ENCODE measurements at regions not wholly inside any gene's neighbourhood (a gene's known extent, or its start where the extent isn't known, plus 50 kb on each side); places are given as distances from the start of the nearest gene placed in this dataset.
"Not testable (repeated sequence)": the region's sequence is repeated elsewhere in the genome, so short reads cannot be mapped to it uniquely, and the experiment has no call there.

- ATAC-seq (ENCODE audit: low read depth) (no peak), DNase-seq (no peak)
- ChIA-PET POLR2A (no interaction called here), CTCF (no interaction called here)
- intact Hi-C loops (cut with micrococcal nuclease): no loop called here
- Mint-ChIP-seq H3K9me3 (peaks cover 4% of the 10 kb centered on the region), H3K27ac (no peak overlapping the region), H3K27me3 (no peaks in the 10 kb centered on the region), H3K36me3 (ENCODE audit: low read depth) (no peaks in the 10 kb centered on the region), H3K4me1 (no peaks in the 10 kb centered on the region), H3K4me3 (no peak overlapping the region)
- TF ChIP-seq CTCF (IDR thresholded peaks at IDR 0.05): no peak
These were observed 1033.5 kb downstream of the EFNA5 start for GRCh38 chr5:106637275-106637674.

DNA sequence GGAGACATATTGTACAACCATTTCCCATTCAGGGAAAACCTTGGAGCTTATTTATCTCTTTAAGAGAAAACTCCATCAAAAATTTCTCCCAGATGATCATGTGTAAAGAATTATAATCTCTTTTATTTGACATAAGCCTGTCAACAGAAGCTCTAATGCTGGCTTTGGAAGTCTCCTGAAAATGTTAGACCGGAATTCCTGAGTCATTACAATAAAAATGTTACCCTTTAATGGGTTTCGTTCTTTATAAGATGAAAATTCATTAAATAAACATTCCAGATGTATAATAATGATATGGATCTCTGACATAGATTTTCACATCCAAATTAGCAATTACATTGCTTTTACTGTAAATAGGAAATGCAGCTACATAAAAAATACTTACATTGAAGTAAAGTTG, 1036.4 kb downstream of the EFNA5 start:
- no peak for ATAC-seq (ENCODE audit: low read depth)
- peaks cover 2% of the 10 kb centered on the region for H3K9me3 Mint-ChIP-seq
- CTCF ChIA-PET: no interaction called here
- no peak for TF ChIP-seq CTCF (IDR thresholded peaks at IDR 0.05)
- no peaks in the 10 kb centered on the region for H3K4me1 Mint-ChIP-seq
- no peak overlapping the region for H3K27ac Mint-ChIP-seq
- no peaks in the 10 kb centered on the region for H3K27me3 Mint-ChIP-seq
- intact Hi-C loops (cut with micrococcal nuclease): no loop called here
- DNase-seq: no peak
- no peaks in the 10 kb centered on the region for H3K36me3 Mint-ChIP-seq (ENCODE audit: low read depth)
- H3K4me3 Mint-ChIP-seq: no peak overlapping the region
- POLR2A ChIA-PET: no interaction called here

DNA sequence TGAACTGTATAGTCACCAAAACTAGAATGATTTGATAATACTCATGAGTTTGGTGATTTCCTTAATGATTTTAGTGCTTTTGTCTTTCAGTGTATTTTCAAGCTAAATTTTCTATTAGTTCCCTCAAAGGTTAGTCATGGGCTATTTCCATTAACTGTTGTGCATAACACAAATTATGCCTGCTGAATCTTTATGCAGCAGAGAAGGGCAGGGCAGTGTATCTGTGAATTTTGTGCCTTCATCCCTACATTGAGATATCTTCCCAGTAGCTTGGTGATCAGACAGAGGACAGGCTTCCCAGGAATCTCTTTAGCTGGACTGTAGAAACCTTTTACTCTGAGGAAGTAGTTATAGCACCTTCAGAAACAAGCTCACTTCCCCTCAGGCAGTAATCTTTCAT, 1036.9 kb downstream of the EFNA5 start:
- POLR2A ChIA-PET: no interaction called here
- Mint-ChIP-seq H3K27me3 (no peaks in the 10 kb centered on the region), H3K4me1 (no peaks in the 10 kb centered on the region), H3K36me3 (ENCODE audit: low read depth) (no peaks in the 10 kb centered on the region), H3K9me3 (peaks cover 2% of the 10 kb centered on the region), H3K27ac (no peak overlapping the region), H3K4me3 (no peak overlapping the region)
- intact Hi-C loops (cut with micrococcal nuclease): no loop called here
- CTCF ChIA-PET: no interaction called here
- ATAC-seq (ENCODE audit: low read depth) (no peak), DNase-seq (no peak)
- no peak for TF ChIP-seq CTCF (IDR thresholded peaks at IDR 0.05)

DNA sequence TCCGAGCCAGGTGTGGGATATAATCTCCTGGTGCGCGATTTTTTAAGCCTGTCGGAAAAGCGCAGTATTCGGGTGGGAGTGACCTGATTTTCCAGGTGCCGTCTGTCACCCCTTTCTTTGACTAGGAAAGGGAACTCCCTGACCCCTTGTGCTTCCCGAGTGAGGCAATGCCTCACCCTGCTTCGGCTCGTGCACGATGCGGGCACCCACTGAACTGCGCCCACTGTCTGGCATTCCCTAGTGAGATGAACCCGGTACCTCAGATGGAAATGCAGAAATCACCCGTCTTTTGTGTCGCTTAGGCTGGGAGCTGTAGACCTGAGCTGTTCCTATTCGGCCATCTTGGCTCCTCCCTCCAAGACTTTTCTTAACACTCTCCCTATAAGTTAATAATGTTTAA, 1042.3 kb downstream of the EFNA5 start:
- ATAC-seq (ENCODE audit: low read depth); intact Hi-C loops (cut with micrococcal nuclease); H3K4me1 Mint-ChIP-seq; H3K27me3 Mint-ChIP-seq; H3K27ac Mint-ChIP-seq; CTCF ChIA-PET; H3K36me3 Mint-ChIP-seq (ENCODE audit: low read depth); DNase-seq; H3K4me3 Mint-ChIP-seq; H3K9me3 Mint-ChIP-seq; POLR2A ChIA-PET: not testable (repeated sequence)

DNA sequence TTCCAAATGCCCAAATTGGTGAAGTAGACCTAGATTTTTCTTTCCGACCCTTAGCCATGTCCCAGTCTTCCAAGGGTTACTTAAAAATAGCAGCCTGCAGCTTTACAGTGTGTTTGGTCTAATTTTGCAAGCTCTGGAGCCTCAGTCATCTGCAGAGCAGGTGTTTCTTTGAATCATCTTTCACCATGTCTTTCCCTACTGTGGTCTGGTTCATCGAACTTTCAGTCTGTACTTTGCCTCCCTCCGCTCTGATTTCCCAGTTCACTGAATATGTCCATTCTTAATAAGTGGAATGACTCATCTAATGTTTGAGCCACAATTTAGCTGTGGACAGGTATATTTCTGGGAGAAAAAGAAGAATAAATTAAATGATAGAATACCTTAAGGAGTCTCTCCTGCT, 1060.7 kb downstream of the EFNA5 start:
- ChIA-PET POLR2A (no interaction called here), CTCF (no interaction called here)
- intact Hi-C loops (cut with micrococcal nuclease): no loop called here
- no peaks in the 10 kb centered on the region for H3K36me3 Mint-ChIP-seq (ENCODE audit: low read depth)
- H3K4me1 Mint-ChIP-seq: no peaks in the 10 kb centered on the region
- TF ChIP-seq CTCF (IDR thresholded peaks at IDR 0.05): no peak
- H3K27me3 Mint-ChIP-seq: no peaks in the 10 kb centered on the region
- no peak overlapping the region for H3K27ac Mint-ChIP-seq
- DNase-seq (no peak), ATAC-seq (ENCODE audit: low read depth) (no peak)
- no peak overlapping the region for H3K4me3 Mint-ChIP-seq
- H3K9me3 Mint-ChIP-seq: peaks cover 5% of the 10 kb centered on the region

GRCh38 chr5:106601620-106602019, 1069.1 kb downstream of the EFNA5 start:
- no peaks in the 10 kb centered on the region for H3K4me1 Mint-ChIP-seq
- peaks cover 3% of the 10 kb centered on the region for H3K9me3 Mint-ChIP-seq
- POLR2A ChIA-PET: no interaction called here
- CTCF ChIA-PET: no interaction called here
- no peaks in the 10 kb centered on the region for H3K27me3 Mint-ChIP-seq
- no peaks in the 10 kb centered on the region for H3K36me3 Mint-ChIP-seq (ENCODE audit: low read depth)
- ATAC-seq (ENCODE audit: low read depth) (no peak), DNase-seq (no peak)
- intact Hi-C loops (cut with micrococcal nuclease): no loop called here
- no peak for TF ChIP-seq CTCF (IDR thresholded peaks at IDR 0.05)
- H3K27ac Mint-ChIP-seq: no peak overlapping the region
- H3K4me3 Mint-ChIP-seq: no peak overlapping the region

All from activated B cell treated with CpG ODN at 0.5 μM for 24 hours (primary cell).